GM06990 (cell line): ENCODE measurements at regions not wholly inside any gene's neighbourhood (a gene's known extent, or its start where the extent isn't known, plus 50 kb on each side); places are given as distances from the start of the nearest gene placed in this dataset.

Source experiments
- DNase-seq: peaks from one replicate; pipeline ENCODE4 v3.0.0-alpha.2; 2011; ENCODE audit not compliant: insufficient read length; ENCODE audit errors: extremely low read depth
- H3K27me3 ChIP-seq: replicated peaks from 2 replicates; pipeline ENCODE4 v1.6.0; 2011; ENCODE audit warnings: low read length; ENCODE audit not compliant: control insufficient read depth, insufficient read depth
- H3K36me3 ChIP-seq: 2 replicates; pipeline ENCODE4 v1.5.1; 2011; ENCODE audit warnings: low read length; ENCODE audit not compliant: control insufficient read depth, insufficient read depth
- H3K4me3 ChIP-seq: replicated peaks from 2 replicates; pipeline ENCODE4 v1.5.1; 2011; ENCODE audit warnings: low read depth, mild to moderate bottlenecking, control low read depth, low read length
- TF ChIP-seq, protein P1 (sequence below): IDR thresholded peaks from 2 replicates; pipeline ENCODE4 v1.5.1; 2011; ENCODE audit warnings: low read length, control low read depth, mild to moderate bottlenecking, inconsistent platforms; ENCODE audit not compliant: insufficient read depth, poor library complexity, severe bottlenecking

DNA sequence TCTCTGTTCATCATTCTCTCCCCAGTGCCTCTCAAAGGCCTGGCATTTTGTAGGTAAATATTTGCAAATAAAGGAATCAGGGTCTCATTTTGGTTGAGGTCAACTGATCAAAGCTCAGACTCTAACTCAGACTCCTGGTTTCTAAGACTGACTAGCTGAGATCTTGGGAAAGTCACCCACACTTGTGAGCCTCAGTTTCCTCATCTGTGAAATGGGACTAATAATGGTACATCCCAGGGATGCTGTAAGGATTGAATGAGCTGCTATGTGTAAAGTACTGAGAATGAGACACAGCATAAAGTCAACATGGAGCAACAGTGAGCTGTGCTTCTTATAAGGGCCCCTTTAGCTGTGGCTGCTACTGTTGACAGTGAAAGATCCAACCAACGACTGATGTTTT lies 70.6 kb upstream of the XYLT1 start:
- no peak for DNase-seq
- Histone ChIP-seq H3K4me3 (no peak overlapping the region), H3K36me3 (no peaks in the 10 kb centered on the region), H3K27me3 (no peaks in the 10 kb centered on the region; the same call in 1 of the 2 replicates)
- TF ChIP-seq, protein P1, sequence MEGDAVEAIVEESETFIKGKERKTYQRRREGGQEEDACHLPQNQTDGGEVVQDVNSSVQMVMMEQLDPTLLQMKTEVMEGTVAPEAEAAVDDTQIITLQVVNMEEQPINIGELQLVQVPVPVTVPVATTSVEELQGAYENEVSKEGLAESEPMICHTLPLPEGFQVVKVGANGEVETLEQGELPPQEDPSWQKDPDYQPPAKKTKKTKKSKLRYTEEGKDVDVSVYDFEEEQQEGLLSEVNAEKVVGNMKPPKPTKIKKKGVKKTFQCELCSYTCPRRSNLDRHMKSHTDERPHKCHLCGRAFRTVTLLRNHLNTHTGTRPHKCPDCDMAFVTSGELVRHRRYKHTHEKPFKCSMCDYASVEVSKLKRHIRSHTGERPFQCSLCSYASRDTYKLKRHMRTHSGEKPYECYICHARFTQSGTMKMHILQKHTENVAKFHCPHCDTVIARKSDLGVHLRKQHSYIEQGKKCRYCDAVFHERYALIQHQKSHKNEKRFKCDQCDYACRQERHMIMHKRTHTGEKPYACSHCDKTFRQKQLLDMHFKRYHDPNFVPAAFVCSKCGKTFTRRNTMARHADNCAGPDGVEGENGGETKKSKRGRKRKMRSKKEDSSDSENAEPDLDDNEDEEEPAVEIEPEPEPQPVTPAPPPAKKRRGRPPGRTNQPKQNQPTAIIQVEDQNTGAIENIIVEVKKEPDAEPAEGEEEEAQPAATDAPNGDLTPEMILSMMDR: no peak

DNA sequence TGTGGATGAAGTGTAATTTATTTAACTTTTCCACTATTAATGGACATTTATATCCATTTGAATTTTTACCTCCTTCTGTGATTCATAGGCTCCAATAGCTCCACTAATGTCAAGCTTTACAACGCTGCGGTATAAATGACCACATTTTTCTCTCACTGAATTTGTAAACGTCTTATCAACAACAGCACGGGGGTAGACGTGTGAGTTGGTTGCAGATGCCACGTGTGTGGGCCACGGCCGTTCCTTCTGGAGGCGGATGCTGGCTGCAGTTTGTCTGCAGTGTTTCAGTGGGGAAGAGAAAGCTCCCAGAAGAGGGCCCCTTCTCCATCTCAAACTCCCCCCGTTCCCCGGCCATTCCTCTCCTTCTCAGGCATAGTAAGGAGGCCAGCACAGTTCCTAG lies 68.2 kb upstream of the XYLT1 start:
- TF ChIP-seq, protein P1: no peak
- no peaks in the 10 kb centered on the region for H3K36me3 ChIP-seq
- H3K27me3 ChIP-seq: no peaks in the 10 kb centered on the region; the same call in 1 of the 2 replicates
- DNase-seq: no peak
- no peak overlapping the region for H3K4me3 ChIP-seq

DNA sequence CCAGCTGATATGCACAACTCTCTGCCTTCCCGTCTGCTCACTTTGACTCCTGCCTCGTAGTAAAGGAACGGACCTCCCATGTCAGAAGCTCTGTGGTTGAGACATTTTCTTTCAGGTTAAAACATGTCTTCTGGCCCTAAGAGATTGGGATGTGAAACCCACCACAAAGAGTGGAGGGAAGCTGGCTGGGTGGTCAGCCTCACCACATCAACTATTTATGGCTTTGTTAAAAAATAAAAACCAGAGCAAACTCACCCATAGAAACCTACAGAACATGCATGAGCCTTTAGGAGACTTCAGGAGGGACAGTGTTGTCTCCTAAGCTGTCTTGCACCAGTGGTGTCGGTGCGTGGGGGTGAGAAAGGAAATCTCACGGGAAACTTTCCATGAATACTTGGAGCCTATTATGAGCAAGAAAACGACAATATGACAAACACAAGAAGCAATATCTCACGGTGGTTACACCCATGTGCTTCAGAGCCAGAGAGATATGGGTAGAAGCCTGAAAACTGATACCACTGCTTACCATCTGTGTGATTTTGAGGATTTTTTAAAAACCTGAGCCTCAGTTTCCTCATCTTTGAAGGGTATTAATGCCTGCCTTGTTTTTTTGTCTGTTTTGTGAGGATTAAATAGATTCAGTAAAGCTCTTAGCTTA lies 61.7 kb upstream of the XYLT1 start:
- TF ChIP-seq, protein P1: no peak
- no peaks in the 10 kb centered on the region for H3K27me3 ChIP-seq
- DNase-seq: peak; percentile 35

DNA sequence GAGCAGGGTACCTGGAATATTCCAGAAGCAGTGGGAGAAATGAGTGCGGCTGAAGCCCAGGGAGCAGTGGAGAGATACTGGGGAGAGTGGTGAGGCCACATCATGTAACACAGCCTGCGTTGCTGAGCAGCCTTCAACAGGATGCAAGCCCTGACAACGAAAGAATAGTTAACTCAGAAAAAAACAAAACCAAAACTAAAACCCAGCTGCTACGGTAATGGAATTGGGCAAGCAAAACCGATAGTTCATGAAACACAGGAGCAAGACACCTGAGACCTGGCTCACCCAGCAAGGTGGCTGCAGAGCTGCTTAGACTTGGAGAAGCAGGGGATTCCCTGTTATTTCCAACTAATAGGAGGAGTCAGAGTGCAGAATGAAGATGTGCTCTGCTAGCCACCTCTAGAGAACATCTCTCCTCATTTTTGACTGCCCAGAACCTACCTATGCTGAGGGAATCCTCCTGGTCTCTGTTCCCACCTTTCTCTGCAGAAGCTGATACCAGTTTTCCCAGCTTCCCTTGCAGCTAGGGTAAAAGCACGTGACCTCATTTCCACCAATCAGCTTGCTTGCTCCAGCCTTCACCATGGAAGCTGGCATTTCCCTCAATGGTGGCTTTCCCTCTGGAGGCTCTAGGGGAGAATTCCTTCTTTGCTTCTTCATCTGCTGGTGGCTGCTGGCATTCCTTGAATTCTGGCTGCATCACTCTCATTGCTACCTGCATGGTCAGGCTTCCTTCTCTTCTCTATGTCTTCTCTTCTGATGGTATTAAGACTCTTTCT lies 59.4 kb upstream of the XYLT1 start:
- peak overlapping the region; percentile 22; the same call in 1 of the 2 replicates for H3K4me3 ChIP-seq
- TF ChIP-seq, protein P1: no peak

More for the DNA sequence above, 61.7 kb upstream of the XYLT1 start:
- H3K36me3 ChIP-seq: no peaks in the 10 kb centered on the region
- no peak overlapping the region for H3K4me3 ChIP-seq

DNA sequence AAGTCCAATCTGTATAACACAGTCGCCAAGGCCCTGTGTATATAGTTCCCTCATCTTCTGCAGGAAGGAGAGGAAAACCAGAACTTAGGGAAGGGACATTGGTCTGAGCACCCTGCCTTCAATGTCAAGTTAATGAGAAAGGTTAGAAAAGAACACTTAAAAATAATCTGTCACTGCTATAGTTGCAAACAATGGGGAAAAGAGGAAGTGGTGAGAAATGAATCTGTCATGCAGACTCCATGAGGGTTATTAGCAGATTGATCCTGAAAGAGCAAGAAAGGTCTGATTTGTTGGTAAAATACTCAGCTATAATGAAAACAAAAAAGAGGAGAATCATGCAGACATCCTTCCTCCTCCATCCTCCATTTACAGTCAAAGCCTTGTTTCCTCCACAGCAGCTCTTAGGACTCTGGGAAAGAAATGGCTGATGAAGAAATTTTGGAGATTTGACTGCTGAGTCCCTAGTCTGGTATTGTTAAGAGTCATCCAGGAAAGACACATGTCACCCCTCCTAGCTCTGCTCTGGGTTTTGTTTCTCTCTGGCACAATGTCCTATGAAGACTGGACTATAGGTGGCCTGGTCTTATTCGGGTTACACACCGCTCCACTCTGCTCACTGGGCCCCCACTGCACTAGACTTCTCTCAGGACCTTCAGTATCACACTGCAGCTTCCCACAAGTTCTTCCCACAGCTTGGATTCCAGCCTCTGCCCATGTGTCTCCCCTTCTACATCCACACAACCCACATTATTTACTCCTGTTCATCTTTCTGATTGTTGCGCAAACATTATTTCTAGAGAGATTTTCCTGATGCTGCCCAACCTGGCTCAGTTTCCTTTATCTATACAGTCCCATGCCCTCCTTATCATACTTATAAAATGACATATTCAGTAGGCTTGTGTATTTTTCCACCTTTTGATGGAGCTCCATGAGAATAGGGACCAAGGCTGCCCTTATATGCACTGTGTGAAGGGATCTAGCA lies 56.5 kb upstream of the XYLT1 start:
- no peaks in the 10 kb centered on the region for H3K36me3 ChIP-seq

More for the DNA sequence above, 59.4 kb upstream of the XYLT1 start:
- peak; percentile 22 for DNase-seq
- no peaks in the 10 kb centered on the region for H3K36me3 ChIP-seq
- H3K27me3 ChIP-seq: no peaks in the 10 kb centered on the region

More for the DNA sequence above, 56.5 kb upstream of the XYLT1 start:
- TF ChIP-seq, protein P1: no peak
- Histone ChIP-seq H3K27me3 (no peaks in the 10 kb centered on the region), H3K4me3 (no peak overlapping the region)
- DNase-seq: peak; percentile 24
